Heart left ventricle (tissue), 16 donors: ENCODE measurements at regions not wholly inside any gene's neighbourhood (a gene's known extent, or its start where the extent isn't known, plus 50 kb on each side); places are given as distances from the start of the nearest gene placed in this dataset.
A peak's percentile ranks its signal among the peaks of the same experiment; 100 is the strongest.
"Not testable (repeated sequence)": the region's sequence is repeated elsewhere in the genome, so short reads cannot be mapped to it uniquely, and the experiment has no call there.

Experiments
- ATAC-seq, 4 donors: fragments of 200-7000 bp; cut with Tn5 transposase; one replicate each; pipeline ENCODE4 v1.9.1; 2020 to 2022; ENCODE audit warnings: moderate library complexity in 4 of 4, mild to moderate bottlenecking in 3 of 4, moderate number of reproducible peaks in 1 of 4
- DNase-seq, 5 donors: peaks; one replicate each; pipeline ENCODE4 v3.0.0-alpha.2; 2020
- H3K27ac ChIP-seq, 12 donors: fragments of 200-600 bp; sonication (generic) in 4 of 12; one replicate each; pipeline versions ENCODE4 v1.5.0 to v1.8.0; 2016 to 2022; ENCODE audit warnings: mild to moderate bottlenecking in 2 of 12
- H3K27me3 ChIP-seq, 9 donors: fragments of 200-600 bp; sonication (generic) in 2 of 9; one replicate each; pipeline versions ENCODE4 v1.5.1 to v1.8.0; 2016 to 2022; ENCODE audit warnings: mild to moderate bottlenecking in 3 of 9
- H3K36me3 ChIP-seq, 9 donors: fragments of 200-600 bp; sonication (generic) in 2 of 9; one replicate each; pipeline versions ENCODE4 v1.5.0 to v1.8.0; 2018 to 2022; ENCODE audit warnings: mild to moderate bottlenecking in 2 of 9
- H3K4me1 ChIP-seq, 12 donors: fragments of 200-600 bp; sonication (generic) in 4 of 12; one replicate each; pipeline versions ENCODE4 v1.5.0 to v1.8.0; 2016 to 2022; ENCODE audit warnings: mild to moderate bottlenecking in 3 of 12
- H3K4me3 ChIP-seq, 12 donors: fragments of 200-600 bp; sonication (generic) in 4 of 12; one replicate each; pipeline versions ENCODE4 v1.5.0 to v1.8.0; 2017 to 2022; ENCODE audit warnings: mild to moderate bottlenecking in 9 of 12, moderate library complexity in 4 of 12
- H3K9me3 ChIP-seq, 12 donors: fragments of 200-600 bp; sonication (generic) in 4 of 12; one replicate each; pipeline versions ENCODE4 v1.5.0 to v1.8.0; 2016 to 2022; ENCODE audit warnings: mild to moderate bottlenecking in 1 of 12
- CTCF ChIP-seq, 12 donors: fragments of 200-600 bp; sonication (generic) in 4 of 12; IDR thresholded peaks; one replicate each; pipeline versions ENCODE4 v1.5.0 to v1.8.0; 2018 to 2022; ENCODE audit warnings: antibody characterized with exemption in 12 of 12, mild to moderate bottlenecking in 5 of 12
- POLR2A ChIP-seq, 2 donors: fragments of 450-650 bp; IDR thresholded peaks; one replicate each; pipeline ENCODE4 v1.6.1; 2017; ENCODE audit warnings: antibody characterized with exemption in 2 of 2, mild to moderate bottlenecking in 2 of 2, moderate library complexity in 2 of 2
- WGBS, 4 donors: extraction: QIAGEN DNeasy Blood & Tissue Kit in 2 of 4; methylation state at CpG; one replicate each; pipeline versions ENCODE4 v1.1.5 to v1.1.7; 2013 to 2018; 5-methylcytosine and 5-hydroxymethylcytosine counted together
- intact Hi-C, 10 donors: fragments of 100-400 bp; cut with DNase I; formaldehyde crosslinking; loops; one replicate each; pipeline versions ENCODE4 v1.11.1 to v1.14.2; 2022
- donor health status: ischemic (EF 13 %, LVEDD 7.1; RV severe dilation, severe dysfunction).
- donor health status: healthy with polysubstance abuse.
- donor health status: DM: no; HTN: yes; CAD: no.
- donor health status: DM: no; HTN: no; CAD: no.
- donor health status: ischemic (EF 25% LVEDD 6.9; RV normal size, moderate dysfunction).
- donor health status: ischemic (EF 25% LVEDD 5.7; RV mildly dilated, moderate dysfunction).
- donor health status: healthy.
- donor health status: DM: yes; HTN: yes; CAD: no.
- donor health status: ischemic (EF 35%, LVEDD 5.7; RV mildly dilated, moderate dysfunction).
- donor health status: nonischemic (EF 11% LVEDD 7.7; RV severe dilation, severe dysfunction).
- donor health status: DM: yes; HTN: yes; CAD: no.
- donor health status: PGD.
- donor health status: ischemic (EF 29% LVEDD 5.4; RV normal size, mild dysfunction).
- donor health status: nonischemic (EF 23%, LVEDD 6.1; RV moderate dilation, normal function).

- H3K9me3 ChIP-seq = no peaks in the 10 kb centered on the region
- TF ChIP-seq CTCF (IDR thresholded peaks at IDR 0.05) (no peak), POLR2A (IDR thresholded peaks at IDR 0.05) (no peak)
- H3K36me3 ChIP-seq = no peaks in the 10 kb centered on the region
- ATAC-seq = peak in 1 of 4 donors; percentile 59
- intact Hi-C loops = no loop called here
- no peak overlapping the region for H3K4me3 ChIP-seq
- H3K4me1 ChIP-seq = no peaks in the 10 kb centered on the region
- WGBS, 4 donors = 3 to 11% (median 7%) methylated on average over 3 of the region's 3 CpGs
- DNase-seq = no peak
- H3K27ac ChIP-seq = no peak overlapping the region
- no peaks in the 10 kb centered on the region for H3K27me3 ChIP-seq
These were observed 1066.5 kb downstream of the PLOD2 start for GRCh38 chr3:145094355-145094941.

- H3K4me1 ChIP-seq, intact Hi-C loops, H3K27me3 ChIP-seq, ATAC-seq, H3K4me3 ChIP-seq, DNase-seq, H3K36me3 ChIP-seq, H3K9me3 ChIP-seq, H3K27ac ChIP-seq: not testable (repeated sequence)
- WGBS, 4 donors = 71 to 81% (median 76%) methylated on average over 5 of the region's 5 CpGs
These were observed 1049.8 kb downstream of the PLOD2 start for GRCh38 chr3:145111141-145111540.

GRCh38 chr3:145116769-145117168 is 1044.2 kb downstream of the PLOD2 start:
- H3K9me3 ChIP-seq = no peaks in the 10 kb centered on the region
- 81 to 87% (median 85%) methylated on average over 4 of the region's 4 CpGs for WGBS, 4 donors
- intact Hi-C loops = no loop called here

GRCh38 chr3:145118303-145118702 is 1042.7 kb downstream of the PLOD2 start:
- WGBS, 4 donors = 81 to 86% (median 86%) methylated on average over 1 of the region's 1 CpG
- no peak for DNase-seq
- Histone ChIP-seq H3K9me3 (no peaks in the 10 kb centered on the region), H3K27me3 (no peaks in the 10 kb centered on the region), H3K27ac (no peak overlapping the region), H3K36me3 (no peaks in the 10 kb centered on the region), H3K4me1 (no peaks in the 10 kb centered on the region), H3K4me3 (no peak overlapping the region)
- TF ChIP-seq POLR2A (IDR thresholded peaks at IDR 0.05) (no peak), CTCF (IDR thresholded peaks at IDR 0.05) (no peak)
- no peak for ATAC-seq
- intact Hi-C loops = no loop called here

More at GRCh38 chr3:145116769-145117168, 1044.2 kb downstream of the PLOD2 start:
- DNase-seq = no peak
- Histone ChIP-seq H3K4me3 (no peak overlapping the region), H3K27ac (no peak overlapping the region), H3K4me1 (no peaks in the 10 kb centered on the region), H3K27me3 (no peaks in the 10 kb centered on the region), H3K36me3 (no peaks in the 10 kb centered on the region)
- no peak for TF ChIP-seq CTCF (IDR thresholded peaks at IDR 0.05)
- no peak for TF ChIP-seq POLR2A (IDR thresholded peaks at IDR 0.05)
- ATAC-seq = no peak
